Nephron progenitor cell (in vitro differentiated cells): ENCODE measurements at regions not wholly inside any gene's neighbourhood (a gene's known extent, or its start where the extent isn't known, plus 50 kb on each side); places are given as distances from the start of the nearest gene placed in this dataset.

Source experiments
- DNase-seq: peaks from one replicate; pipeline ENCODE4 v3.0.0; 2021
- H3K27ac Mint-ChIP-seq: 2 replicates; pipeline ENCODE4 v1.8.0; 2021; ENCODE audit warnings: mild to moderate bottlenecking, moderate library complexity, mixed read lengths
- H3K27me3 Mint-ChIP-seq: 2 replicates; pipeline ENCODE4 v1.8.0; 2021; ENCODE audit warnings: mild to moderate bottlenecking, low read depth, mixed read lengths; ENCODE audit not compliant: poor library complexity
- H3K36me3 Mint-ChIP-seq: 2 replicates; pipeline ENCODE4 v1.8.0; 2021; ENCODE audit warnings: low read depth, mixed read lengths
- H3K4me1 Mint-ChIP-seq: 2 replicates; pipeline ENCODE4 v1.8.0; 2021; ENCODE audit warnings: mixed read lengths
- H3K4me3 Mint-ChIP-seq: 2 replicates; pipeline ENCODE4 v1.8.0; 2021; ENCODE audit warnings: mild to moderate bottlenecking, moderate library complexity, mixed read lengths
- H3K9me3 Mint-ChIP-seq: 2 replicates; pipeline ENCODE4 v1.8.0; 2021; ENCODE audit warnings: mild to moderate bottlenecking, moderate library complexity, mixed read lengths
- CTCF ChIP-seq: fragments of 200-600 bp; sonication (generic); IDR thresholded peaks from 2 replicates; pipeline ENCODE4 v1.5.0; 2021; ENCODE audit warnings: antibody characterized with exemption

- Mint-ChIP-seq H3K4me1 (peaks cover 10% of the 10 kb centered on the region), H3K27me3 (peaks cover 10% of the 10 kb centered on the region), H3K27ac (no peak overlapping the region), H3K36me3 (no peaks in the 10 kb centered on the region), H3K9me3 (peaks cover 14% of the 10 kb centered on the region), H3K4me3 (no peak overlapping the region)
- no peak for TF ChIP-seq CTCF
- DNase-seq, result no peak
Measured at GRCh38 chr13:44747179-44747578, 171.0 kb upstream of the TSC22D1 start.

- peaks cover 10% of the 10 kb centered on the region for H3K4me1 Mint-ChIP-seq
- H3K27ac Mint-ChIP-seq, result no peak overlapping the region
- peaks cover 14% of the 10 kb centered on the region for H3K9me3 Mint-ChIP-seq
- no peaks in the 10 kb centered on the region for H3K36me3 Mint-ChIP-seq
- no peak for DNase-seq
- no peak for TF ChIP-seq CTCF
- H3K27me3 Mint-ChIP-seq, result peaks cover 10% of the 10 kb centered on the region
- H3K4me3 Mint-ChIP-seq, result no peak overlapping the region
Measured at GRCh38 chr13:44746690-44747089, 170.6 kb upstream of the TSC22D1 start.

GRCh38 chr13:44744880-44745633 is 168.9 kb upstream of the TSC22D1 start:
- Mint-ChIP-seq H3K4me1 (peaks cover 14% of the 10 kb centered on the region), H3K27me3 (peaks cover 10% of the 10 kb centered on the region), H3K36me3 (no peaks in the 10 kb centered on the region), H3K4me3 (no peak overlapping the region), H3K9me3 (peaks cover 14% of the 10 kb centered on the region), H3K27ac (no peak overlapping the region)
- no peak for TF ChIP-seq CTCF
- DNase-seq, result no peak

- peak overlapping the region; percentile 44 for H3K27ac Mint-ChIP-seq
- no peaks in the 10 kb centered on the region for H3K36me3 Mint-ChIP-seq
- H3K4me3 Mint-ChIP-seq, result peak overlapping the region; percentile 30
- peaks cover 30% of the 10 kb centered on the region for H3K4me1 Mint-ChIP-seq
- DNase-seq, result no peak
- no peak for TF ChIP-seq CTCF
- H3K9me3 Mint-ChIP-seq, result peaks cover 12% of the 10 kb centered on the region
- H3K27me3 Mint-ChIP-seq, result peaks cover 9% of the 10 kb centered on the region
Measured at GRCh38 chr13:44739539-44739938, 163.4 kb upstream of the TSC22D1 start.

- Mint-ChIP-seq H3K27ac (peak overlapping the region; percentile 44), H3K36me3 (no peaks in the 10 kb centered on the region), H3K4me3 (peak overlapping the region; percentile 30), H3K9me3 (peaks cover 9% of the 10 kb centered on the region), H3K27me3 (peaks cover 9% of the 10 kb centered on the region), H3K4me1 (peaks cover 32% of the 10 kb centered on the region)
- TF ChIP-seq CTCF, result no peak
- no peak for DNase-seq
Measured at GRCh38 chr13:44739120-44739519, 163.0 kb upstream of the TSC22D1 start.

GRCh38 chr13:44738463-44738862 is 162.3 kb upstream of the TSC22D1 start:
- H3K36me3 Mint-ChIP-seq, result no peaks in the 10 kb centered on the region
- no peak overlapping the region for H3K27ac Mint-ChIP-seq
- peaks cover 2% of the 10 kb centered on the region for H3K9me3 Mint-ChIP-seq
- no peak for TF ChIP-seq CTCF
- H3K27me3 Mint-ChIP-seq, result peaks cover 7% of the 10 kb centered on the region
- H3K4me3 Mint-ChIP-seq, result no peak overlapping the region
- peaks cover 32% of the 10 kb centered on the region for H3K4me1 Mint-ChIP-seq
- DNase-seq, result no peak
